Stimulated activated naive CD4-positive, alpha-beta T cell (primary cell): ENCODE measurements at regions not wholly inside any gene's neighbourhood (a gene's known extent, or its start where the extent isn't known, plus 50 kb on each side); places are given as distances from the start of the nearest gene placed in this dataset.

Source experiments
- DNase-seq, 6 experiments: peaks; one replicate each; lab custom pipeline; 2025; lab: John Stamatoyannopoulos, UW

DNA sequence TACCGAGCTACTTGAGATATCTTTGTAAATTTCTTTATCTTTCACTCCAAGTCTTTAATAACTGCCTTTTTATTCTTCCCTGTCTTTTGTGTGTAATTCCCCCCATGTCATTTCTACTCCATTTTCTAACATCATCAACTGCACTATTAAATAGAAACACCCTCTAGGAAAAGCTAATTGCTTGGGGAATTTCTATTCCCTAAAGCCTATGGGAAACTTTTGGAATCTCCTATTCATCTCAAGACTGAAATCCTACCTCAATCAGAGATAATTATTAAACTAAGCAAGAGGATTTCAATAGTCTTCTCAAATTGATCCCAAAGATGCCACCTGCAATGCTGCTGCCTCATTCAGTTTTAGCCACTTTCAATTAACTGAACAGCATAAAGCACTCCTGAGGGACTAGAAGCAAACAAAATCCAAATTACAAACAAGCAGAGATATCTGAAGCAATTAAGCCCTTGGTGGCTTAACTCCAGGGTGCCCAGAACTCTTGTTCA lies 598.7 kb downstream of the IGSF11 start:
- no peak for DNase-seq

DNA sequence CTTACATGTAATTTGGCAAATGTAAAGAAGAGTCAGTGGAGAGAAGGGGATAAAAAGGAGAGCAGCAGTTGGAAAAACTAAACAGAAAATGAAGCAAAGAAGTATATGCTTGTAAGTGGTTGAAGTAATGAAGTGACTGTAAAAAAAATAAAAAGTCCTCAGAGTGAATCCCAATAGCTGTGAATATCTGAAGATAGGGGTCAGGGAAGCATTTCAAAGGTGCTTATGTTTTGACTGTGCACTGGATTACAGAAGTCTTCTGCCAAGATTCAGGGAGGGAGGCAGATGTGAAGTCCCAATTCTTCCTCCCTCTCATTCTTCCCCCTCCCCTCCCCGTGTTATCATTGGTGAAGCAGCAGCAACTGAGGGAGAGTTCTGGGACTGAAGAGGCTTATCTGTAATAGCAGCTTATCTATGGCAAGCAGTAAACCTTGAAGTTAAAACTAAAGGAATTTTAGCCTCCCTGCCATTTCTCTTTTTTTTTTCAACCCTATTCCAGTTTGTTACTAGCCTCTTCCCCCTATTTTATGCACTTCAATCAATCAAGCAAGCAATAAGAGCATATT lies 597.9 kb downstream of the IGSF11 start:
- no peak for DNase-seq

DNA sequence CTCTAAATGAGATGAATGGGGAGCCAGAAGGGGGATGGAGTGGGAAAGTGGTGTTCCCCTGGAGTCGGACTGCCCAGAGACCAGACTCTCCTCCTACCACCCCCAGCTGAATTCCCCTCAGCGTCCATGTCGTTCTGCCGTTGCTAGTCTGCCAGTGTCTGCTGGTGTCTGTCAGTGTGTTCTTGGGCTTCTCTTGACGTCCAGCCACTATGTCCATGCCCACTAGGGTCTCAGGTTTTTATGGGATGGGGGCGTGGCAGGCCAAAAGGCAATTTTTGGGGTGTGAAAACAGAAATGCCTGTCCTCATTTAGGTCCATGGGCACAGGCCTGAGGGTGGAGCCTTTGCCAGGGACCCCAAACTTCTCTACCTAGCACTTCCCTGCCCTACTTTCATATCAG lies 589.6 kb downstream of the IGSF11 start:
- DNase-seq: no peak

DNA sequence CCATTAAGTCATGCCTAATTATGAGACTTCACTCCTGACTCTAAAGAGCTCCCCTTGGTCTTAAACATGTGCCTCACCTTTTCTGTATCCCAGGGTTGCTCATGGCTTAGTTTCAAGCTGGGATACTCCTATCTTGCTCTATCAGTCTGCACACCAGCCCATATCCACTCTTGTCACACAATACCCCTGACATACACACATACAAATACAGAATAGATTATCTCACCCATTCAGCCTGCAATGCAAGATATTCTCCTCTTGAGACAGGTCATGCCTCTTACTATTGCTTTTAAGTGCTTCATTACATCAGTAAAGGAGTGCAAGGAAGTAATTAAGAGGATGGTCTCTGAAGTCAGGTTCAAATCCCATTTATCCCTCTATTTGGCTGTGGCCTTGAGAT lies 587.3 kb downstream of the IGSF11 start:
- DNase-seq: no peak

DNA sequence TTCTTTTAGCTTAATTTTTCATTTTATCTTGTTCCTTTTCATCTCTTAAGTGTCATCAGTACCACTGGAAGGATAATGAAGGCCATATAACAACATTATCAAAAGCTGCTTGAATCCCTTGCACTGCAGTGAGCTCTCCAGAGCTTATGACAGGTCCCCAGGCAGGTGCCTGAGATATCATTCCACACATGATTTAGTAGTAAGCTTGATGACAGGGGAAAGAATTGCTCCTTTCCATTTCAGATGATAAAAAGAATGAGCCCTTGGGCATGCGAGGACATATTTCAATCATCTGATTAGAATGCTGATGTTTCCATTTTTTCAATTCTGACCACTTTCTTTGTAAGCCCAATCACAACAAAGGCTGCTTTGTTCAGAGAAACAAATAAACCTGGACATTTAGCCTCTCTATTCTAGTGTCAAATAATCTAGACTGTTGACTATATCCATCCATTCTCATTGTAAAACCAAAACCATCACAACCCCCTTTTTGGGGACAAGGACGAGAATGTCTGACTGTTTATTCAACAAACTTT lies 567.8 kb downstream of the IGSF11 start:
- DNase-seq: no peak

DNA sequence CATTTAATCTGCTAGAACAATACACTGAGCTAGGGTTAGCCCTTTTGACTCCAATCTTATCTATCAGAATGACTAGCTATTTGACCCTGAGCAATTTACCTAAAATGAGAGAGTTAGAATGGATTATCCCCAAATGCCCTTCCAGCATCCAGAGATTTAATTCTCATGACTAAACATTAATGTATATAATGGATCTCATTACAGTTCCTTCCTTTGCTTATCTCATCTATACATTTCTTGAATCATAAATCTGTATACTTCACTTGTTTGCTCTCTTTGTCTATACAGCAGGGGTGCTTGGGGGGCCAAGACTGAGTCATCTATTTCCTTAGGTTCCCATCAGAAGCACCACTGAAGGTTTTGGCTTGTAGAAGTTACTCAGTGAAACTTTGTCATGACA lies 565.8 kb downstream of the IGSF11 start:
- DNase-seq: no peak

DNA sequence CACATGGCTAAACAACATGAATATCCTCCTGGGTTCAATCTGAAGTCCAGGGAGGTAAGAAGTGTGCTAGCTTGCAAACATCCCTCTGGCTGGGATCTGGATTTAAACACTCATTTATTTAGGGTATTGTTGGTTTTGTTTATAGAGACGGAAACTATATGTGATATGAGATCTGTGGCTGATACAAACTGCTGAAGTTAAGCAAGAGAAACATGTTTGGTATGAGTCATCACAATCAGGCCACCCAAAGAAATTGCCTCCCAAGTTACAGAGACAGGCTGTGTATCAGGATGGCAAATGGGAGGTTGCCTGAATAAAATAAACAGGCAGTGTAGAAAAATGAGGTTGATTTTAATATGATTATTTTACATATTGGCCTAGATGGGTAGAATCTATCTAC lies 562.1 kb downstream of the IGSF11 start:
- DNase-seq: no peak

DNA sequence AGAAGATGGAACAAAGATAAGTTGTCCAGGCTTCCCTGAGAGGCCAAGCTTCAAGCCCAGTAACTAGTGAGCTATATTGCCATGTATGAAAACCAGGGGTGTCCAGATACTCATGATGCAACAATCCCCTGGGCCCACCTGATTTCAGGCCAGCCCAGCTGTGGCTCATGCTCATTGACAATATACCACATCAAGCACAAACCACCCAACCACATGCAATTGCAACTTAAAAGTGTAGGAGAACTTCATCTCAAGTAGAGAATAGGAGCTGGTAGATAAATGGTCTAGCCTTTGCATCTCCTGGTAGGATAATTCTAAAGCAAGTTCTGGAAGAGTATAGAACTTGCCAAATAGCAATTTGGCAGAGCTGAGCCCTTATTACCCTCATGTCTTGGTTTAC lies 561.3 kb downstream of the IGSF11 start:
- no peak for DNase-seq

DNA sequence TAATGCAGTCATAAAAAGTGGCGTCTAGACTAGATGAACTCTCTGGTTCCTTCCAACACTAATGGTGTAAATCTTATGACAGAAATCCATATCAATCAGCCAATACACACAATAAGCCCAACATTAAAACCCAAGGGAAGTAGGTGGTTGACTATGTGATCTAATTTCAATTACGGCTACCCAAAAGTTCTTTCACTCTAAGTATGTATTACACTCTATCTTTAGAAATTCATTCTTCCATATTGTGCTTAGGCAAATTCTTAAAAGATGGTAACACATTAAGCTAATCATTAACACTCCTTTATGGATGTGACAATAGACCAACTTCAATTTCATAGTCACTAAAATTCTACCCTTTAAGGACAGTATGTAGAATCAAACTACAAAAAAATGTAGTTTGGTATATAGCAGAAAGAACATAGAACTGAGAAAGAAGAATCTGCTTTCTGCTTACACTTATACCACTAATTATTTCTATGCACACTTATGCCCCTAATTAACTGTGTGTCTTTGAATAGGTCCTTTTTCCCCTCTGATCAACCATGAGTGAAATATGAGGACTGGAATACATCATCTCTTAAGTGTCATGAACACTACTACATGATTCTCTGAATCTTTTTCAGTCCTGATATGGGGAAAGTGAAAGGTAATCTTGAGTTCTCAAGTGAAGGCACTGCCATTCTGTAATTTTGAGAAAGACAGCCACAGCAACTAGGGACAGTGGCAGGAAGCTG lies 557.6 kb downstream of the IGSF11 start:
- DNase-seq: no peak

DNA sequence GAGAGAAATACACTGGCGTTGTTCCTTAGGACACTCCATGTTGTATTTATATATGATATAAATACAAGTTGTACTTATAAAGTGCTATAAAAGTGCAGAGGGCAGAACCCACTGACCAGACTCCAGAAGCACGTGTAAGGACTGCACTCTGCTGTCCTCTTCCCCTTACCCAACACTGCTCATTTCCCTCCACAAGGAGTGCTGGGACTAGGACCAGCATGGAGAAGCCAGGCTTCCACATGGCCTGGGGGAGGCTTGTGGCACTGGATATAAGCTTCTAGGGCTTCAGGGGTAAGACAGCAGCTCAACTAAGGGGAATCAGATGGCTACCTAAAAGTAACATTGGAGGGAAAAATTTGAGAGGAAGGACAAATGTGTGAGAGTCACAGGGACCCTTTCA lies 556.9 kb downstream of the IGSF11 start:
- no peak for DNase-seq

DNA sequence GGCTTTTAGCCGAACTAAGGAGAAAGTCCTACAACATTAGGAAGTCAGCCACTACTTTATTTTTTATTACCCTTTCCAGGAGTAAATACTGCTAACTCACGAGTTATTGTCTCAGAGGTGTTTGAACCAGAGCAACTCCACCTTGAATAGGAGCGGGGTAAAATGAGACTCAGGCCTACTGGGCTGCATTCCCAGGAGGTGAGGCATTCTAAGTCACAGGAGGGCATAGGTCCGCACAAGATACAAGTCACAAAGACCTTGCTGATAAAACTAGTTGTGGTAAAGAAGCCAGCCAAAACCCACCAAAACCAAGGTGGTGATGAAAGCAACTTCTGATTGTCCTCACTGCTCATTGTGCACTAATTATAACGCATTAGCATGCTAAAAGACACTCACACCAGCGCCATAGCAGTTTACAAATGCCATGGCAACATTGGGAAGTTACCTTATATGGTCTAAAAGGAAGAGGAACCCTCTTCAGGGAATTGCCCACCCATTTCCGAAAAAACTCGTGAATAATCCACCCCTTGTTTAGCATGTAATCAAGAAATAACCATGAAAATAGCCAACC lies 555.9 kb downstream of the IGSF11 start:
- no peak for DNase-seq

DNA sequence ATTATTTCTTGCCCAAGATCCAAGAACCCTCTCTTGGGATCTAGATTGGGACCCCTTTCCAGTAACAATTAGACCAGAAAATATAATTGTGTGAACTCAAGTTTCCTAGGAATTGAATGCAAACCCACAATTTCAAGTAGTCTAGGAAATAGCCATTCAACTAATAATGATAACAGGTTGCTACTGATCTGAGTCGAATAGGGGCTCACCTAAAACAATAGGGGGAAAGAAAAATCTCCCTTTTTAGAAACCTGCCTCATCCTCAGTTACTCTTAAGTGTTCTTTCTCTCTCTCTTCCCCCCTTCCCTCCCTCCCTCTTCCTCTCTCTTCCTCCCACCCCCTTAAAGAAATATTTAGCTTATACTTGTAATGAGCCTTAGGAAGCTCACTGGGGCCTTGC lies 555.3 kb downstream of the IGSF11 start:
- DNase-seq: no peak

DNA sequence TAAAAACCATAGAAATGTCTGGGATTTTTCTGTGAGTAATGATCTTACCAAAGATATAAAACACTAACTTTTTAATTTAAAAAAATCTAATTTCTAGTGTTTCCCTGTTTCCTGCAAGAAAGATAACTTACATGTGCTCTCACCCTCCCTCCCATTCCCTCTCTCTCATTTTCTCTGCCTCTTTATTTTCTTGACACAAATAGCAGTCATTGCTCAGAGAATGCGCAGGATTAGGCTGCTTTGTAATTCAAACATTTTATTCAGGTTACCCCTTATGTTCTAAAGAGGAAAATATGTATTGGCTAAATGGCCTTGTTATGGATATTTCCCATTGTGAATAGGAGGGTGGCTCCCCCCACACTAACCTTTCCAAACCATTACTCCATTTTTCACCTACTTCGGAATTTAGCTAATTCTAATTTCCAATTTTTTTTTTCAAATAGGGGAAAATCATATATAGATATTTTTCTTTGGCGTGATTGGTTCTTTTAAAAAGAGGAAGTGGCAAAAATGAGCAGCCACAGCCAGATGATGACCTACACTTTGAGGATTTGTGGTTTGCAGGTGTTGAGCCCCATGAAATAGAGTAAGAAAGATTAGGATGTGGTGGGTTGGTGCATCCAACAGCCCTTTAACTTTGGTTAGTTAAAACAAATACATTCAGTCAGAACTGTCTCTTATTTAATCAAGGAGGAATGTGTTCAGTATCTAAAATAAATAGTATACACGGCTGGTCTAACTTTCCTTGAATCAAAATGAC lies 554.4 kb downstream of the IGSF11 start:
- no peak for DNase-seq

DNA sequence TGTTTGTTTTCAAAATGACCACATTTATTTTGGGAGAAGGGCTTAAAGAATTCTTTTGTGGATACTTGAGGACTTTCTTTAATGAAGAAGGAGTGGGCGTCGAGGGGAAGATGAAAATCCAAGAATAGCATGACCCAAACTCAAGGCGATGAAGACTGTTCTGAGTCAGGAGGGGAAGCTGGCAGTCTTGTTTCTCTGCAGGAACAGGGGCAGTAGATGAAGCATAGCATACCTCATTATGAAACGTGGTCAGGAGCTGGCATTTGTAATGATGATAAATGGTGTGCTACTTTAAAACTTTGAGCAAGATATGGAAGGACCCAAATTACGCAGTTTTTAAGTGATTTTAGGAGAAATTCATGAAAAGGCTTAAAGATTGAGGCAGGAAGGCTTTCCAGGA lies 549.0 kb downstream of the IGSF11 start:
- no peak for DNase-seq

DNA sequence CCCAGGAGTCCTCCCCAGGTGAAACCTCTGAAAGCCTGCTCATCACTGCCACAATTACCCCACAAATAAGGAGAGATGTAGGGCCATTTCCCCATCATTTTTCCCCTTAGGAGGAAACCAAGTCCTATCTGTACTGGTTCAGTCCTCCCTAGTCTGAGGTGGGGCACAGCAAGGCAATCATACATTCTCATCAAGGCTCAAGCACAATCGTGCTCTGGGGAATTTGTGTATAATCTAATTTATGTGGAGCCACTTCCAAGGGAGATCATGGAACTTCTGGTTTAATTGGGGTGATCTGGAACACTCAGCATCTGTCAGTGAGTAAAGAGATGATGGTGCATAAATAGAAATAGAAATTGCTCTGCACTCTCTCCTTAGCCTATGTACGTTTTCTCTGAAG lies 546.9 kb downstream of the IGSF11 start:
- DNase-seq: no peak

DNA sequence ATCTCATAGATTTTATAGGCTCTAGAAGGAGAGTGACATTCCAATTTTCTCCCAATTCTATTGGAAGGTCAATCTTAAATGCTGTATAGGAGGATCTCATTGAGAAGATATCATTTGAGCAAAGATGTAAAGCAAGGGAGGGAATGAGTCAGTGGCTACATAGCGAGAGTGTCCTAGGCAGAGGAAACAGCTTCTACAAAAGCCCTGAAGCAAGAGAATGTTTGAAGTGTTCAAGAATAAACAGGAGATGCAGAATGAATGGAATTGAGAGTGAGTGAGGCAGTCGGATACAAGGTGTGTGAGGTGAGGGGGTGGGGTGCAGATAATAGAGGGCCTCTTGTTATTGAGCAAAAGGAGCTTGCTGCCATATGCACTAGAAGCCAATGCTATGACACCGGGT lies 545.9 kb downstream of the IGSF11 start:
- DNase-seq: no peak

DNA sequence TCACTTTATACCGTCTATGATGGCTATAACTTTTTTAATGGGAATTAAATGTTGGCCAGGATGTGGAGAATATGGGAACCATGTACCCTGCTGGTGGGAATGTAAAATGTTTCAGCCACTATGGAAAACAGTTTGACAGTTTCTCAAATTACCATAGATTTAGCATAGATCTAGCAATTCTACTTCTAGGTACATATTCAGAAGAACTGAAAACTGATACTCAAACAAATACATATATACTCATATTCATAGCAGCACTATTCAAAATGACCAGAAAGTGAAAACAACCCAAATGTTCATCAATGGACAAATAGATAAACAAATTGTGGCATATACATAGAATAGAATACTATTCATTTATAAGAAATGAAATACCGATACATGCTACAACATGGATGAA lies 539.4 kb downstream of the IGSF11 start:
- no peak for DNase-seq

DNA sequence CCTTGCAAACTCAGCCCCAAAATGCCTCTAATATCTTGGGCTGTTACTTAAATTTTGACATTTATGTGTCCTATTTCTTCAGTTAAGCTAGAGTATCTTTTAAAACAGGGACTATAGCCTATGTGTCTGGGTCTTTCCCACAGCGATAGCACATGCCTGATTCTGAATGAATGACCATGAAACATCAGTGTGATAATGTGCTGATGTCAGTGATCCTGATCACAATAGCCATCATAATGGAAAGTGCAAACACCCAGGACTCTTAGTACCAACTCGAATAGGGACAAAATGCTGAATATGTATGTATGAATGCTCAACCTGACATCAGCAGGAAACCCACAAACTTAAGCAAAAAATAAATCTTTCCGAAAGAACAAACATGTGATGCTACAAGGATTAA lies 537.4 kb downstream of the IGSF11 start:
- no peak for DNase-seq

DNA sequence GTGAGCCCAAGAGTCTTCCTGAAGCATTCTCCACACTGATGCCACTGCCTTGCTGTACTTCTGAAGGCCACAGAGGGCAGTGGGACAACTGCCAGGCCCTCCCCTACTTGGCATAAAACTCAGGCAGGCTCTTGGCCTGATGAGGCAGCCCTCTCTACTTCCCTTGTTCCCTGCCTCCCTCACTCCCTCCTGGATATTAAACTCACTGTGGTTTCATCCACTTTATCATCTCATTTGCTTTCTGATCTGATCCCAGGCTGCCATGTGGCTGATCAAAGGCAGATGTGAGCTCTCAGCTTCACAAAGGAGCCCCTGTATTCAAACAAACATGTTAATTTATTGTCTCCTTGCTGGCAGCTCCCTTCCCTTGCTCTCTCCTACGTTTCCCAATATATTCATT lies 533.5 kb downstream of the IGSF11 start:
- no peak for DNase-seq

DNA sequence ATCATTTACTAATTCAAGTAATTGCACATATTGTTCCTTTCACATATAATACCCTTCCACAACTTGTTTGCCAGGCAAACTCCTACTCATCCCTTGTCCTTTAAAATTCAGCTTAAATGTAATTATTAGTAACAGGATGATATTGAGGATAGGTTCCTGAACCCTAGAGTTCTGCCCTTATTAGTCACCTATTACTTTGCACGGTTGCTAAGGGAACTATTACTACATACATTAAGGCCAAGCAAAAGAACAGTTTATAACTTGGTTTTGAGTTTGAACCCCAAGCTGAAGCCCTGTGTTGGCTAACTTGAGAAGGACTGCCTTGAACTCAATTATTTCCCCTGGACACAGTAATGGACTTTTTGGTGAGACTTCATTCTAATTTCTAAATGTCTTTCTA lies 529.7 kb downstream of the IGSF11 start:
- DNase-seq: no peak

DNA sequence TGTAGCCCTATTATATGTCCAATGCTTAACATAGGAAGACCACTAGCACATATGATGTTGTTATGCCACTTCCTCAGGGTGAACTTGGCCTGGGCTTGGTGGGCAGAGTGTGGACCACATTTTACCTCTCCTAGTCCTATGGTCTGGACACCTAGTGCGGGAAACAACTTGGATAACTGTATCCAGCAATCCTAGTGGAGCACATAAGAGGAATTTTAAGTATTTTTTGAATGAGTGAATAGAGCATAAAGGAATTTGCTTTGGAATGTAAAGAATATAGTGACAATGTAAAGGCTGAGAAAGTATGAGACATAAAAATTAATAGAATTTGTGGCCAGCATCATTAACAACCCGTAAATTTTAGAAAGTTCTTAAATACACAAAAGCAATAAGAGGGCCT lies 528.9 kb downstream of the IGSF11 start:
- DNase-seq: no peak

DNA sequence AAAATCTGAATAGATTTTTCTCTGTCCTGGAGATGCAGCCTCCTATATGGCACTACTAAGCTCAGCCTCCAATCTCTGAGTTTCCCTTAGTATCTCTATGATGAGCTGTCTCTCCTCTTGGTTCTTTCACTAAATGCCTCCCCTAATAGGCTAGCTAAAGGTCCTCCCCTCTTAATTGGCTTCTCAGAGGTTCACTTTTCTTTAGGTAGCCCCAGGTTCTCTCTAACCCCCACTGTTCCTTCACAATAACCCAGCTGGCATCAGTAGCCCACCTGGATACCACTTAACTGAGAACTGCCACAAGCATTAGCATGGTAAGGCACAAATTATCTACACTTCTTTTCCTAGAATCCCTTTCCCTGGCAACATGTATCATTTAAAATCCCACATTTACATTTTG lies 523.2 kb downstream of the IGSF11 start:
- DNase-seq: no peak

DNA sequence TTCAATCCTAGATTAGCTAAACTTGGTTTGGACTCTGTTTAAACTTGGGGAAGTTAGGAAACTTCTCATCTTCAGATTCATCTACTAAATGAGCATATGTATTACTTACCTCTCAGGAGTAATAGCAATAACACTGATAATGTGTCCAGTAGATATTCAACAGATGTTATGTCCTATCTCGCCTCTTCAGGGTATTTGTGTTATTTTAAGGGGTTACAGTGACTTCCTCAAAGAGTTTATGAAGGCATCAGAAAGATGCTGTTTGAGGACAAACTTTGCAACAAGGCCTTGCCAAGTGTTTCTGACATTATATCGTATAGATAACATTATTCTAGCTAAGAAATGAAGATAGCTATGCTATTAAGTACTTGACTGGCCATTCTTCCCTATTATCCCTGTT lies 522.3 kb downstream of the IGSF11 start:
- no peak for DNase-seq
